Aorta (tissue), 5 donors: ENCODE measurements at regions not wholly inside any gene's neighbourhood (a gene's known extent, or its start where the extent isn't known, plus 50 kb on each side); places are given as distances from the start of the nearest gene placed in this dataset.
"Not testable (repeated sequence)": the region's sequence is repeated elsewhere in the genome, so short reads cannot be mapped to it uniquely, and the experiment has no call there.

ENCODE experiments used
- ATAC-seq: fragments of 200-7000 bp; cut with Tn5 transposase; one replicate; pipeline ENCODE4 v1.9.1; 2022; ENCODE audit warnings: moderate library complexity; ENCODE audit not compliant: low FRiP score
- DNase-seq, 2 donors: peaks; one replicate each; pipeline ENCODE4 v3.0.0-alpha.2; 2020
- H3K27ac ChIP-seq, 2 donors: one replicate each; pipeline ENCODE4 v1.5.1; 2013; ENCODE audit warnings: low read length in 2 of 2, mild to moderate bottlenecking in 2 of 2, moderate library complexity in 2 of 2, control low read depth in 1 of 2, inconsistent platforms in 1 of 2, low read depth in 1 of 2
- H3K27me3 ChIP-seq, 2 donors: one replicate each; pipeline ENCODE4 v1.6.1; 2013; ENCODE audit warnings: control low read depth in 1 of 2, low read length in 1 of 2, mild to moderate bottlenecking in 1 of 2, moderate library complexity in 1 of 2; ENCODE audit not compliant: insufficient read depth in 2 of 2, control insufficient read depth in 1 of 2
- H3K36me3 ChIP-seq, 2 donors: one replicate each; pipeline ENCODE4 v1.6.1; 2013; ENCODE audit warnings: control low read depth in 1 of 2, low read length in 1 of 2, mild to moderate bottlenecking in 1 of 2; ENCODE audit not compliant: insufficient read depth in 2 of 2, control insufficient read depth in 1 of 2
- H3K4me1 ChIP-seq, 2 donors: one replicate each; pipeline ENCODE4 v1.6.1; 2013; ENCODE audit warnings: low read length in 2 of 2, control low read depth in 1 of 2, mild to moderate bottlenecking in 1 of 2, moderate library complexity in 1 of 2; ENCODE audit not compliant: insufficient read depth in 2 of 2, control insufficient read depth in 1 of 2
- H3K4me3 ChIP-seq, 2 donors: one replicate each; pipeline ENCODE4 v1.5.1; 2013; ENCODE audit warnings: low read length in 2 of 2, control low read depth in 1 of 2, mild to moderate bottlenecking in 1 of 2
- H3K9me3 ChIP-seq: one replicate; pipeline ENCODE4 v1.6.1; 2013; ENCODE audit warnings: mild to moderate bottlenecking, low read length; ENCODE audit not compliant: control insufficient read depth
- WGBS, 2 donors: extraction: QIAGEN DNeasy Blood & Tissue Kit; methylation state at CpG; one replicate each; pipeline ENCODE4 v1.1.7; 2013; 5-methylcytosine and 5-hydroxymethylcytosine counted together
- intact Hi-C, 2 donors: fragments of 100-400 bp; cut with DNase I; formaldehyde crosslinking; loops; one replicate each; pipeline versions ENCODE4 v1.14.2 to v1.15.0; 2022
- donor health status: healthy with polysubstance abuse.
- donor health status: Bipolar disorder and iron deficiency.
- donor health status: DM: no; HTN: no; CAD: no.
- donor health status: DM: no; HTN: no; CAD: no.
- donor health status: DM: yes; HTN: yes; CAD: no.

- no peak overlapping the region for H3K27ac ChIP-seq
- H3K27me3 ChIP-seq = no peaks in the 10 kb centered on the region
- H3K4me1 ChIP-seq = no peaks in the 10 kb centered on the region
- no peaks in the 10 kb centered on the region for H3K9me3 ChIP-seq
- no peak for ATAC-seq
- intact Hi-C loops = no loop called here
- no peak overlapping the region for H3K4me3 ChIP-seq
- no peak for DNase-seq
- H3K36me3 ChIP-seq = no peaks in the 10 kb centered on the region
- 84 to 85% methylated on average over 1 of the region's 1 CpG for whole genome bisulfite sequencing, 2 donors
Observed at GRCh38 chr21:25179116-25179515, 428.2 kb downstream of the MRPL39 start.

- no peak overlapping the region for H3K4me3 ChIP-seq
- no peaks in the 10 kb centered on the region for H3K27me3 ChIP-seq
- no peaks in the 10 kb centered on the region for H3K4me1 ChIP-seq
- no peak for DNase-seq
- intact Hi-C loops = no loop called here
- H3K36me3 ChIP-seq = no peaks in the 10 kb centered on the region
- no peaks in the 10 kb centered on the region for H3K9me3 ChIP-seq
- H3K27ac ChIP-seq = no peak overlapping the region
- WGBS, 2 donors = 63 to 64% methylated on average over 5 of the region's 5 CpGs
- no peak for ATAC-seq
Observed at GRCh38 chr21:25176637-25177412, 430.5 kb downstream of the MRPL39 start.

GRCh38 chr21:25175938-25176337 is 431.3 kb downstream of the MRPL39 start:
- ATAC-seq = no peak

GRCh38 chr21:25171438-25171837 is 435.8 kb downstream of the MRPL39 start:
- ATAC-seq (no peak), DNase-seq (no peak)
- no peaks in the 10 kb centered on the region for H3K4me1 ChIP-seq
- H3K27me3 ChIP-seq = no peaks in the 10 kb centered on the region
- WGBS, 2 donors = 80 to 83% methylated on average over 6 of the region's 6 CpGs
- H3K36me3 ChIP-seq = no peaks in the 10 kb centered on the region
- H3K4me3 ChIP-seq = no peak overlapping the region
- H3K27ac ChIP-seq = no peak overlapping the region
- peaks cover 5% of the 10 kb centered on the region for H3K9me3 ChIP-seq
- intact Hi-C loops = no loop called here

More at GRCh38 chr21:25175938-25176337, 431.3 kb downstream of the MRPL39 start:
- Histone ChIP-seq H3K36me3 (no peaks in the 10 kb centered on the region), H3K27ac (no peak overlapping the region), H3K4me3 (no peak overlapping the region), H3K9me3 (no peaks in the 10 kb centered on the region), H3K4me1 (no peaks in the 10 kb centered on the region), H3K27me3 (no peaks in the 10 kb centered on the region)
- 78 to 87% methylated on average over 2 of the region's 2 CpGs for WGBS, 2 donors
- DNase-seq = no peak
- intact Hi-C loops = no loop called here

- Histone ChIP-seq H3K27me3 (no peaks in the 10 kb centered on the region), H3K4me3 (no peak overlapping the region), H3K4me1 (no peaks in the 10 kb centered on the region), H3K27ac (no peak overlapping the region), H3K36me3 (no peaks in the 10 kb centered on the region), H3K9me3 (peaks cover 5% of the 10 kb centered on the region)
- intact Hi-C loops = no loop called here
- DNase-seq = no peak
- WGBS, 2 donors = 78 to 81% methylated on average over 3 of the region's 3 CpGs
- ATAC-seq = no peak
Observed at GRCh38 chr21:25170681-25171080, 436.6 kb downstream of the MRPL39 start.

GRCh38 chr21:25169370-25169769 is 437.9 kb downstream of the MRPL39 start:
- intact Hi-C loops = no loop called here
- Histone ChIP-seq H3K36me3 (no peaks in the 10 kb centered on the region), H3K4me3 (no peak overlapping the region), H3K4me1 (no peaks in the 10 kb centered on the region), H3K9me3 (peaks cover 5% of the 10 kb centered on the region), H3K27me3 (no peaks in the 10 kb centered on the region), H3K27ac (no peak overlapping the region)
- ATAC-seq = no peak
- no peak for DNase-seq
- 59 to 75% methylated on average over 1 of the region's 1 CpG for WGBS, 2 donors

GRCh38 chr21:25166904-25167303 is 440.4 kb downstream of the MRPL39 start:
- intact Hi-C loops, H3K4me3 ChIP-seq, ATAC-seq, H3K9me3 ChIP-seq, H3K36me3 ChIP-seq, H3K27ac ChIP-seq, DNase-seq, H3K27me3 ChIP-seq, H3K4me1 ChIP-seq: not testable (repeated sequence)
- 67 to 78% methylated on average over 1 of the region's 1 CpG for WGBS, 2 donors

GRCh38 chr21:25161571-25161970 is 445.7 kb downstream of the MRPL39 start:
- intact Hi-C loops = no loop called here
- no peaks in the 10 kb centered on the region for H3K36me3 ChIP-seq
- no peak for DNase-seq
- no peak for ATAC-seq
- no peaks in the 10 kb centered on the region for H3K9me3 ChIP-seq
- H3K4me1 ChIP-seq = no peaks in the 10 kb centered on the region
- H3K4me3 ChIP-seq = no peak overlapping the region
- H3K27me3 ChIP-seq = no peaks in the 10 kb centered on the region
- no peak overlapping the region for H3K27ac ChIP-seq
- 76 to 78% methylated on average over 4 of the region's 4 CpGs for WGBS, 2 donors

GRCh38 chr21:25155020-25155419 is 452.3 kb downstream of the MRPL39 start:
- H3K27me3 ChIP-seq, H3K36me3 ChIP-seq, H3K9me3 ChIP-seq, H3K4me3 ChIP-seq, H3K4me1 ChIP-seq, ATAC-seq, DNase-seq, intact Hi-C loops, H3K27ac ChIP-seq: not testable (repeated sequence)
- WGBS, 2 donors = 48 to 73% methylated on average over 1 of the region's 1 CpG
